Stimulated activated CD4-positive, alpha-beta T cell treated with anti-CD3 and anti-CD28 coated beads, Interleukin-4, amount 100 ng/mL, for 24 hours (primary cell): ENCODE measurements at regions not wholly inside any gene's neighbourhood (a gene's known extent, or its start where the extent isn't known, plus 50 kb on each side); places are given as distances from the start of the nearest gene placed in this dataset.

Experiments
- DNase-seq: peaks from one replicate; pipeline ENCODE4 v3.0.0-alpha.2; 2020

DNA sequence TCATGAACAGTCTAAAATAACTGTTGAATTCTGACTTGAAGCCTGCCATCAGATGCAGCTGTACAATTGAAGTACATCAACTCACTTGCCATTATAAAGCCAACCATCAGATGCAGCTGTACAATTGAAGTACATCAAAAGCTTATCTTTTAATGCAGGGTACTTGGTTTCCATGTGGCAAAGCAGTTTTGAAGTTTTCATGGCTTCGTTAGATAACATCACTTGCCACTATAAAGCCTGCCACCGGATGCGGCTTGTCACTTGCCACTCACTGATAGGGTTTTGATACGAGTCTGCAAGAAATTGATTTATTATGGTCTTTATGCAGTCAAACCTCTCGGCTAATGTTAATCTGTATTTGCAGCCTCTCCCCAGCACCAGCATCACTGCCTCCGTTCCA lies 1605.8 kb downstream of the SUCLG1 start:
- DNase-seq = no peak

DNA sequence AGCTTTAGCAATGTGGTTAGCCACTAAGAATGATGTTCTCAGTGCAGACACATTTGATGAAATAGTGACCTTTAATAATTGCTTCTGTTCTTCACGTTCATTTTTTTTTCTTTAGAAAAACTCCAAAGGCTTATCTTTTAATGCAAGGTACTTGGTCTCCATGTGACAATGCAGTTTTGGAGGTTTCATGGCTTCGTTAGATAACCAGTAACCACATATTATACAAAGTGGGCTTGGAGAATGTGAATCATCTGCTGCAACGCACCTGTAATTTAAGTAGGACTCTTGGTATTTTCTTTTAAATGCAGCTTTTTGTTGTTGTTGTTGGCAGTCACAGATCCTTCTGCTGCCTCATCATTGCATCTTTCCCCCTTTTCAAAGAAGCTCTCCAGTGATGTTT lies 1606.3 kb downstream of the SUCLG1 start:
- no peak for DNase-seq

DNA sequence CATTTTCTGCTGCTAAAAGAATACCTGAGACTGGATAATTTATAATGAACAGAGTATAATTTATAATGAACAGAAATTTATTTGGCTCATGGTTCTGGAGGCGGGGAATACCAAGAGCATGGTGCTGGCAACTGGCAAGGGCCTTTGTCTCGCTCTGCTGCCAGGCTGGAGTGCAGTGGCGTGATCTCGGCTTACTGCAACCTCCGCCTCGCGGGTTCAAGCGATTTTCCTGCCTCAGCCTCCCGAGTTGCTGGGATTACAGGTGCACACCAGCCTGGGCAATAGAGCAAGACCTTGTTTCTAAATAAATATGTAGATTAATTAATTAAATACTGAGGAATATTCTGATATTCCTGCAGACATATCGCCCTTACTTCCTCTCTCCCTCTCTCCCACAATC lies 1610.8 kb downstream of the SUCLG1 start:
- no peak for DNase-seq

DNA sequence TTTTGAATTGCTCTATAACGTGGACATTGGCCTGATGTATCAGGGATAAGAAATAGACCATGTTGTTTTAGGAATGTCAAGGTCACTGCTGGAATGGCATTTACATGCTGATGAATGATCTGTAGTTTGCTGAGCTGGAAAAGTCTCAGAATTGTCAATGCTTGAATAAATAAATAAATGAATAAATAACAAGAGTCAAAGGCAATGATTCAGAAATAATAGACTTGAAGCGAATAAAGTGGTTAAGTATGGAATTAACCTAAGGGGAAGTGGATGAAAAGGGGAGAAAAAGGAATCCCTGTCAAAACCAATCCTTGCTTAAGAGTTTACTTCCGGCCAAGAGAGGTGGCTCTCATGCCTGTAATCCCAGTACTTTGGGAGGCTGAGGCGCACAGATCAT lies 1620.0 kb downstream of the SUCLG1 start:
- no peak for DNase-seq

DNA sequence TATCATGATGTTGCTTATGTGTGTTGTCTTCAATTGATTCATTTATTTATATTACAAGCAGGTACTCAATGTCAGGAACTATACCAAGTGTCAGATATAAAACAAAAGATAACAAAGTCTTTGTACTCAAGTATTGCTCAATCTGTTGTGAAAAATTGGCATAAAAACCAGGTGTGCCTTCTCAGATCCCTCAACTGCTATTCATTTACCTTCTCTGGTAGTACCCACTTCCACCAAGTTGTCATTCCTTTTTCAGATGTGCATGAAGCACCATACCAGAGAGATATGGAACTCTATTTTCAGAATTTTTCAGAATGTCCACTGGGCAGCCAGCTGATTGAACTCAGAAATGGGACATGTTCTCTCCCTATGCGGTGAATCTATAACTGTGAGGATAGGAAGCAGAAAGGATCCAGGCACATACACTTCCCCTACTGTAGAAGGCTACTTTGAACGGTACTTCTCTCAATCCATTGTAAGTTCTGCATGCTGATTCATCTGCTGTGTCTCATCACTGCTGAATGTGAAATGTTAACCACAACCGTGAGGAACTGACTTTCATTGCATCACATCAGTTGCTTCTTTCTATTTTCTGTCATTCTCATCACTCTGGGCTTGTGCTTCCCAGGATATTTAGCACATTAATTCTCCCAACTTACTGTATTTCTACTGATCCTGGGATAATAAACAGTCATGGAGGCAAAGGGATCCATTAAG lies 1621.3 kb downstream of the SUCLG1 start:
- no peak for DNase-seq

DNA sequence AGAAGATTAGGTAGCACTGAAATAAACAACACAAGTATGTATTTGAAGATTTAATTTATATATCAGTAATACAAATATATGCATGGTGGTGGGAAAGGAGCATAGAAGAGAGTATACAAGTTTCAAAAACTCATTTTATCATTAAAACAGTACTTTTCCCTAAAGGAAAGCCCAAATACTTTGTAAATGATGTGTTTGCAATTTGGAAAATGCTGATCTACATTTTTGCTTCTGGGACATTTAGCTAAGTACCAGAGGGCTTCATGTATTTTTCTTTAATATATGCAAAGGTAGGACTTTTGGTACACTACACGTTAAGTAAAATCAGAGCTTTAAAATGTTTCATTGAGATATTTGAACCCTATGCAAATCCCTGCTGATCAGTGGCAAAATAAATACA lies 1624.2 kb downstream of the SUCLG1 start:
- no peak for DNase-seq

DNA sequence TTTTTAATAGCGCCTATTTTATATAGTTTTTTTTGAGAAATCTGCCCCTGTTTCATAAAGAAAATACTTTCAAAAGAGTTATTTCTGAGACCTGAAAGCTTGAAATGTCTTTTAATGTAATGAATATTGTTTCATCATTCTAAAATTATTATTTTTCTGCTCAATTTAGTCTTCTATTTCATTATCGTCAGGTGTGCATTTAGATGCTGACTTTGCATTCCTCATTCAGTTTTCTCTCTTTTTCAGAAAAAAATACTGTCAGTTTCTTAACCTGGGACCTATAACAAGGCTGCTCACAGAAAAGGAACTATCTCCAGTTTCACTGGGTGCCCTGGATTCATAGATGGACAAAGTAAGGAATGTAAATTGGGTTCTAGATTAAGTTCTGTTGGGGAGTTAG lies 1631.7 kb downstream of the SUCLG1 start:
- DNase-seq = no peak

DNA sequence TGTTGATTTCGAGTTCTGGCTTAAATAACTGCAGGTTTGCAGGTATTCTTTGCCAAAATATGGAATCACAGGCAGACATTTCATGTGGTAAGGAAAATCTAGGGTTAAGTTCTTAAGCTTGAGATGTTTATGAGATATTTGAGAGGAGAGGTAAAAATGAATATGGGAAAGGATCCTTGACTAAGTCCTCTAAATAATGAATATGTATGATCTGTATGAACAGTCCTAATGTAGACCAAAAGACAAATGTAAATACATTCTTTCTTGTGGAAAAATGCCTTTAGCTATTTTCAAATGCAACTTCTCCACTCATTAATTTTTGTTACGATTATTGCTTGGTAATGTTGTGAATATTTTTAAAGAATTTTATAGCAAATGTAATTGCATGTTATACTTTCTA lies 1632.6 kb downstream of the SUCLG1 start:
- no peak for DNase-seq

DNA sequence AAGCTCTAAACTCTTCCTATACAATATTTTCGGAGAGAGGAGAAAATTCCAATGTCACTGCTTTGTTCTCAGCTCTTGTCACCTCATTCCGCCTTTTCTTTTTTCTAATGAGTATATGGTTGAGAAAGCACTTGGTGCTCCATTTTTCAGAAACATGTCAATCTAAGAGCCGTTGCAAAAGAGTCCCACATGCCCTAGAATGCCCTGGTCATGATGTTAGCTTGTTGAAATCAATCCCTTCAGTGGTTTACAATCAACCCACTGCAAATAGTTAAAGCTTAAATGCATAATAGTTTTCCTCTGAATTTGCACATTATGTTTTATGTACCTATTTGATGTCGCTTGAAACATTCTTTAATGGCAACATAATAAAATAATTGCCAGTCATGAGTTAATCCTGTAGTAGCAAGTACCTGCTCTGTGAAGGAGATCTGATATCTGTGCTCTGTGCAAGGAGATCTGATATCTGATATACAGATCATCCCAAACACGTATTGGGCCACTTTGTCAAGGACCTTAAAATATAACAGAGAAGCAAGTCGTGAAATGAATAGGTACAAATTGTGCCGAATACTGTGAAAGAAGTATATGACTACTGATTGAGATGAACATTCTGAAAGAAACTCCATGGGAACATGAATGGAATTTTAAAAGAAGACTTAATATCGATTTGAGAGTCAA lies 1633.5 kb downstream of the SUCLG1 start:
- DNase-seq = no peak

DNA sequence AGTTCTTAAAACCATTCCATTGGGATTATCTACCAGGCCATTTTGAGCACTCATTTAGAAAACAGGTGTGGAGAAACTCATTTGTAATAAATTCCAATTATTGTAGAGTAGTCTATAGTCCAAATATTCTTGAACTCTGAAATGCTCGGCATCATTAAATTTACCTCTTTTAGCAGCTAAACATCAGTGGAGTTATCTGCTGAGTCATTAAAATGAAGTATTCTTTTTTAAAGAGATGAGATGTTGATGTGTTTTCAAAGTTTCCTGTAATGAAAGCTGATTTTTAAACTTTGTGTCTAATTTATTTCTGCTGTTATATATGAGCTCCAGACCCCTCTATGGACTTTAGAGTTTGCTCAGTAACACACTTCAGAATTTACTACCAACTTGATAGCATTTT lies 1635.2 kb downstream of the SUCLG1 start:
- no peak for DNase-seq

DNA sequence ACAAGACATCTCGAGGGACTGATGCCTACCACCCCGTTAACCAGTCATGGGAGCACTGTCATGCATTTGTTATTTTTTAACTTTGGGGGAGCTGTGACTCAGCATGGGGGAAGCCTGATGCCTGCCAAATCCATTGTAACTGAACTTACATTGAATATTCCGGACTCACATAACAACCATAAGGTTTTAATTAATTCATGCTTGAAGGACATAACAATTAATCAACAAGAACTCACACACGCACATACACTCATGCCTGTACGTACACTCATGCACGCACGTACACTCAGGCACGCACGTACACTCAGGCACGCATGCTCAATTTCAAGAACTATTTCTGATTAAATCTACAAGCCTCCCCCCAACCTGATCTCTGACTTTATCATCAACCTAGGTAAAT lies 1639.1 kb downstream of the SUCLG1 start:
- no peak for DNase-seq

DNA sequence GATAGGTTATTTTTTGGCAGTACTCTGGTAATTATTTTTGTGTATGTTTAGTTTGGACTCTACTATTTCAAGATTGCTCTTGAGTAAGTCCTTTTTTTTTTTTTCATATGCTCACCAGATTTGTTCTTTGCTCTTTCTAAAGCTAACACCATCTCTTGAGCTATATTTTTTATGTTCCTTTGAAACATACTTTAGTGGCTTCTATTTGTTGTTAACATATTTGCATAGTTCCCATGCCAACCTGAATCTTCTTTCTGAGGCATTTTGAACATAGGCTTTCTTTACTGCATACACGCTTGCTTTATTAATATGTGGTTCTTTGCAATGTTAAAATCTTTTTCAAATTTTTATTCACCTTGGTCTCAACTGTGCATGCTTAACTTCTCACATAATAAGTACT lies 1644.9 kb downstream of the SUCLG1 start:
- DNase-seq = no peak

DNA sequence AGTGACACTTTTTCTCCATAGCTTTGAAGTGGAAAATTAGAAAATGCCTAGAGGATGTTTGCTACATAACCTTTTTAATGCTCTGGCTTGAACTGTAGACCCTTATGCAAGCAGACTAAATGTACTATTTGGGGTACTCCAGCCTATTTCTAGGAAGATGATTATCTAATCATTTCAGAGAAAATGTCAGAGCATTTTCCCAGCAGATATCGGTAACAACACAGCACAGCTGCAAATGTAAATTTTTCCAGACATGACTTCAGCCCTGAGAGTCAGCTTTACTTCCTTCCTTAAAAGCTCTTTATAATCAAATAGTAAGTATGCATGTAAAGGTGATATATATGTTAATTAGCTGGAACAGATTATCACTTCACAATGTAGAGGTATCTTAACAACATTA lies 1647.1 kb downstream of the SUCLG1 start:
- DNase-seq = no peak

DNA sequence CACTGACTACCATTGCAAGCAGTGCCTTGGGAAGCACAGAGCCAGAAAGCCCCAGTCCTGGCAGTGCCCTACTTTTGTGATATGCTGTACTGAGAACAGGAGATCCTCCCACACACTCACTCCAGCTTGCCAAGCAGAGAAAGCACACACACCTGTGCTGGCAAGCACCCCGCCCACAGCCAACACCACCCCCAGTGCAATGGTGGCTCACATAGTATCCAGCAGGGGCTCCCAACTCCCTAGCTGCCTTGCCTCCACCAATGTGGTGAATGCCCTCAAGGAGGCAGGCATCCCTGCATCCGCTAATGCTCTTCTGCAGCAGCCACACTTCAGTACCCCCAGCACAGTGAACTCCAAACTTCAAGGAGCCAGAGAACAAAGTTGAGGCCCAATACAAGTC lies 1655.8 kb downstream of the SUCLG1 start:
- DNase-seq = no peak

DNA sequence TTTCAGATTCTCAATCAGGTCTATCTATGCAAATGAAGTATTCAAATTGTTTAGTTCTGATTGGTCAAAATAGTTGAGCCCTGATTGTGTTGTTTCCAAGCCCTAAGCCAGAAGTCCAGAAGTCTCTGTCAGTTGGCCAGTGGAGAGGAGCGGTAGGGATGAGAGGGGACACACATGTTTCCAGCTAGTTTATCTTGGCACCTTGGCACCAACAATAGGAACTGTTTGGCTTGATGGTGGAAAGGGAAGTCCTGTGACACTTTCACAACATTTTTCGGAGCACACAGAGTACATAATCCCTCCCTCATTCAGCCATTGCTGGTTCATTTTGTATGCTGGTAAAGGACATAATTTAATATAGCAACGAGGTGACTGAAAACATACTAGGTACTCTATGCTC lies 1661.6 kb downstream of the SUCLG1 start:
- no peak for DNase-seq

DNA sequence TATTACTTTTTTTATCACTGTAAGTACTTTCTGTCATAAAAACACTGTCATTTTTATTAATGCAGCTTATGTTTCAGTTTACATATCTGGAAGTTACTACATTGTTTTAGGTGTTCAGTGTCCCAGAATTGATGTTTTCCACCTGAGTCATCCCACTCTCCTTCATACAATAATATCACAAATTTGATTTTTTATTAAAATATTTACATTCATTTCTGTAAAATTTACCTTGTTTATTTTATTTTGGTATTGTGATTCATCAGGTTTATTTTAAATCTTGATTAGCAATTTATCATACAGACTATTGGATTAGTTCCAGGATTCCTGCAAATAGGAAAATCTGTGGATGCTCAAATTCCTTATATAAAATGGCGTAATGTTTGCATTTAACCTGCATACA lies 1662.9 kb downstream of the SUCLG1 start:
- no peak for DNase-seq

DNA sequence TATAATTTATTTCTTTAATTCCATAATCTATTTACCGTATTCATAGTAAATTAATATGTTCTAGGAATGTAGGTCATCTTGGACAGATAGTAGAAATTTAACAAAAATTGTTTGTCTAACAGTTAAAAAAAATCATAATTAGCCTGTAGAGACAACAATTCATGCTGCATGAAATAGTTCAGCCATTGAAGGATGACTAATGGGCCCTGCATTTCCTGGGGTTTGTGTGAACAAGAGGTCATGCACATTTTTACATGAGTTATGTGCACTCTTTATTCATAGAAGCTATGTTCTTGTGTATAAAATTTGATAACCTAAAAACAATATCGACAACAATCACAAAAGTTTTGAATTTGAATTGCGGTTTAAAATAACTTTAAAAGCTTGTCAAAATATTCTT lies 1663.6 kb downstream of the SUCLG1 start:
- no peak for DNase-seq

DNA sequence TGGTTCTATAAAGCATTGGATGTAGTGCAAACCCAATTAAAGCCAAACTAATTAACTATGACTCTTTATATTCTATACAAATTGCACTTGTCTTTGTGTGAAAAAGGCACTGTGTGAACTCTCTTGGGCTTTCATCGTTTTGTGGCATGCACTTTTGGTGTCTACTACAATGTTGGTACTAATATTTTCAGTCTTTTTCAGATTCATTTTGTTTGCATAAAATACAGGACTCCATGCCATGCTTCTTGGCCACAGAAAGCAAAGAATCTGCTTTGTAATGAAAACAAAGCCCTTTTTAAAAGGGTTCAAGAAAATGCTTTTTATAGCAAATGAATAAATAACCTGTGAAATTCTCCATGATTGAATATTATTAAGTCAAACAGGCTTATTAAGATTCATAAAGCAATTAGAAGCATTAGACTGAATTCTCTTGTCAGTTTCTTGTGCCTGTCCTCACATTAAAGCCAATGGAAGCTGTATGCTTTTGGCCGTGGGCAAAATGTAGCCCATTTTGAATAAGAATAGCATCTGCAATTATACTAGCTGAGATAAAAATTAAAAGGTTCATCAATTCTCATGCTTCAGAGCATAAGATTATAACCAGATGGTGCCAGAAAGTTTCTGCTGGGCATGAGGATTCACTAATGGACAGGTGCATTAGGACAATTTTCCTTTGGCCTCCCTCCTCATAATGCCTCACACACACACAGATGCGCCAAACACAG lies 1665.2 kb downstream of the SUCLG1 start:
- no peak for DNase-seq

DNA sequence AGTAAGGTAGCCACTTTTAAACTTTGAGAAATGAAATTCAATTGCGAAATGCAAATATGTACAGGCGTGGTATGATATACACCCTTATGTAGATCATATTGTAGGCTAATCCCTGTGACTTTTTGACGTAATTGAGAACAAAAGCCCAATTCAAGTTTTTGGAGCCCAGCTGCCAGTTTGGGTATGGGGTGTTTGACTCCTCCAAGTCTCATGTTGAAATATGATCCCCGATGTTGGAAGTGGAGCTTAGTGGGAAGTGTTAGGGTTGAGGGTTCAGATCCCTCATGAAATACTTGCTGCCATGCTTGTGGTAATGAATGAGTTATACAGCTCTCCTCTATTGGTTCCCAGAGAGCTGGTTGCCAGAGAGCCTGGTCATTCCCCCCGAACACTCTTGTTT lies 1666.8 kb downstream of the SUCLG1 start:
- no peak for DNase-seq

DNA sequence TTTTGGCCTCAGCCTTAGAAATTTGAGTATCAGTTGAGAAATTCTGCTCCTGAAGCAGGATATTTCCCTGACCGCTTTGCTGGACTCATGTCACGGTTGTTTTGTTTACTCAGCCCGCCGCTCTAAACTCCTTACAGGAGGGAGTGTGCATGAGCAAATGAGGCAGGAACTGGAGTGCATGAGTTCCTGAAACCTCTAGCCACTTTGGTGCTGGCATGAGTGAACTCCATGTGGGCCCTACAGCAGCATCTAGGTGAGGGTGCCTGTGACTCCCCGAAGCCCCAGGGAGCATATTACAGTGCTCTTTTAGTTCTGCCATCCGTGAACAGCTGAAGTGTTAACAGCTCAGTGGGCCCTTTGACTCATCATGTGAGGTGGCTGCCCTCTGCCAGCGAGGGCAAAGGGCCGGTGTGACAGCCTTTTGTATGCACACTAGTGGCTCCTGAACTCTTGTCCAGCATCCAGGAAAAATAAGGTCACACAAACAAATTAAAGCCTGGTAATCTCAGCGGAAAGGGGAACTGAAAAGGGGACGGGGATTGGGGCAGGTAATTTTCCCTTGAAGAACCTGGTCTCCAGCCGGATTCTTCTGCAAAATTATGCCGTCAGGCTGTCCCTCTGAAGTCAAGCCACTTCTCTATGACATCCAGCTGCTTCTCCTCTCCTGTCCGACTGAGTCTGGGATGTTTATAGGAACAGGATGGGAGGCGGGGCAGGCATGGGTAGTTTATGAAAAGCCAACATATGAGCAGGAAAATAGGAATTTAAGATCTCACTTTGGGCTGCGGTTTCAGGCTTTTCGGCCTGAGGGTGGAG lies 1668.7 kb downstream of the SUCLG1 start:
- DNase-seq = no peak

DNA sequence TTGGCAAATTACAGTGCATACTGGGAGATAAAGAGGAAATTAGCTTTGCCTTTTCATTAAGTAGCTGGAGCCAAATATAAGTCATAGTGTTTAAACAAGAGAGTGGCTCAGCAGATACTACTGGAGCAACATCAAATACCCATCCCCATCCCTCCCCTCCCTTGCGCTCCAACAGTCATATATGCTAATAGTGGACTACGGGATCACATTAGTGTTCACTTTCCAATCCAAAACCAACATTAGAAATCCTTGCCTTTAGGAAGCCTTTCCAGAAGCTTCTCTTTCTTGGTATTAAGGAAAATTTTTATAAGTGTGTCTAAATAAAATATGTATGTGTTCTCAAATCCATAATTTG lies 1669.3 kb downstream of the SUCLG1 start:
- no peak for DNase-seq

DNA sequence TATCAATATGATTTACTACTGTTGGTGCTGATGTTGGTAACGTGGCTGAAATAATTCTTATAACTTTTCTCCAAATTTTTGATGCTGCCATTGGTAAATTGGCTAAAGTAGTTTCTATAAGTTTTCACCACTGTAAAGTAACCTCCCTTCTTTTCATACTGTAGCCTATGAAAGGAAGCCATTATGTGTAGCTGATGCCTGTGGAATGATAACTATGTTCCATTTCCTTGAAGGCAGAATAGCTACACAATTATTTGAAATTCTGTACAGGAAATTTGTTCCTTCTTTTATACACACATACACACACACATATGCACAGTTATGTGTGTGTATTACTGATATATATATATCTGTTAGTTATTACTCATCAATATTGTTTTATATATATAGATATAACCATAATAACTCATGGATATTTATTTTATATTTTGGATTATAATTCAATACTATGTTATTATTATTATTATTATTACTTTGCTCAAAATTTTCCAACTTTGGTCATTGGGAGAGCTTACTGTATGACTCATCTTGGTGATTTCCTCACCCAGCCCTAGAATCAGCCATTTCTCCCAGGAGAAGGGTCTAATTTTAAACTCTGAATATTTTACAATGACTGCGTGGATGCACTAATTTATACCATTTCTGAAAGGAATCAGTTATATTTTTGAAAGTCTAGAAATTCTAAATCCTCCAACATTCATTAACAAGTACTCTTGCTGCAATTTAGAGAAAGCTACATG lies 1677.7 kb downstream of the SUCLG1 start:
- DNase-seq = no peak

DNA sequence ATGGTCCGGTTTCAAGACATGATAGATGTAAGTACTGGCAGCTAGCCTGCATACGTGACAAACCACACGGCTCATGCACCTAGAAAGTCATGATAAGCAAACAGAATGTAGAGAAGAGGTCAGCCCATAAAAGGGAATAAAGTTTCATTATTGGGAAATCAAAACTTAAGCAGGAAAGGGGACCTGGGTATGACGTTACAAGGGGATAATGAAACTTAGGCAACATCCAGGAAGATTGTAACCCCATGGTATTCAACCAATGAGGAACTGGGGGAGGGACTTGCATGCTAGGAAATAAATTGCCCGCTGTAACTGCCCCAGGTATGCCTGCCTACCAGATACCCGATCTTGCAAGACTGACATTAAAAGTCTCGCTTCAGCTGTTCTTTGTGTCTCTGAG lies 1679.0 kb downstream of the SUCLG1 start:
- no peak for DNase-seq
